Activated T-cell treated with anti-CD3 and anti-CD28 coated beads for 1 hour (primary cell): ENCODE measurements at regions not wholly inside any gene's neighbourhood (a gene's known extent, or its start where the extent isn't known, plus 50 kb on each side); places are given as distances from the start of the nearest gene placed in this dataset.
"Not testable (repeated sequence)": the region's sequence is repeated elsewhere in the genome, so short reads cannot be mapped to it uniquely, and the experiment has no call there.

ENCODE experiments used
- DNase-seq: peaks from one replicate; pipeline ENCODE4 v3.0.0-alpha.2; 2020; ENCODE audit warnings: low read depth

DNA sequence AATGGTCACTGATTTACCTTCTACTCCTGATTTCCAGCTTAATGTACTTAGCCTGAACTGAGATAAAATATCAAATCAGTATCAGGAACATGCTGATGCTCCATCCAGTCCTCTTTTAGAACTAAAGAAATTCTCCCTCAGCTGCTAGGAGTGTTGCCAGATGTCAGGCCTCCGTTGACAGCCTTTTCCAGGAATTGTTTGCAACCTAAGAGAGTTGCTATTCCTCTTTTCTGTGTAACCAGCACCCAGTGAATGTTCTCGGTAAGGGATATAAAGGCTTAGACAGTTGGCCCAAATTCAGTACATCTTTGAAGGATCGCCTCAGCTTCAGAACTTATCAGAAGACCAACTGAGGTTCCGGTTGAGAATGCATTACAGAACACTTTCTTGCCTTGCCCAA is 559.0 kb downstream of the PCDH17 start:
- no peak for DNase-seq

DNA sequence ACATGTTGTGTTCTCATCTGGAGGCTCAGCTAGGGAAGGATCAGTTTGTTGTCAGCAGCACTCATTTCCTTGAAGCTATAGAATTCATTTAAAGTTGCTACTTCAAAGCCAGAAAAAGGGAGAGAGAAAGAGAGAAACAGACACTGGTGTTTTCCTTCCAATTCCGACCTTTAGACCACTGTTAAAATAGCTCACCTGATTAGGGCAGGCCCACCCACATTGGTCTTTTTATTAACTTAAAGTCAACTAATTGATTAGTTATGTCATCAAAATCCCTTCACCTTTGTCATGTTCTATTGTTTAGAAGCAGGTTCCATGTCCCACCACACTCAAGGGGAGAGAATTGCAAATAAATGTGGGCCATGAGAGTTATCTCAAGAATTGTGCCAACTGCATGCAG is 560.2 kb downstream of the PCDH17 start:
- no peak for DNase-seq

DNA sequence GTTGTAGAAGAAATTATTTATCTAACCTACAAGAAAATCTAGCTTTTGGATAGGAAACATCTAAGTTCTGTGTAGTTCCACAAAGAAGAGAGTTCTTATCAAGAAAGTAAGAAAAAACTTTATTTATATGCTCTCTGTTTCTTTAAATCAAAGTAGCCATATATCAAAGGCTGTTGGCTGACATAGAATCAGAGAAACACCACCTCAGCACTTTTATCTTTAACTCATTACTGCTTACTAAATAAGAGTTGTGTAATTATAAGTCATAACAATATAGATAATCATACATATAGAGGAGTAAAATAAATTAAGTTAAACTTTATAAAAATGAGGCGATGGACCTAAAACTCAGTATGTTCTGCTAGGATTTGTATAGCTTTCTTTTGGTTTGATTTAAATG is 570.6 kb downstream of the PCDH17 start:
- DNase-seq = no peak

DNA sequence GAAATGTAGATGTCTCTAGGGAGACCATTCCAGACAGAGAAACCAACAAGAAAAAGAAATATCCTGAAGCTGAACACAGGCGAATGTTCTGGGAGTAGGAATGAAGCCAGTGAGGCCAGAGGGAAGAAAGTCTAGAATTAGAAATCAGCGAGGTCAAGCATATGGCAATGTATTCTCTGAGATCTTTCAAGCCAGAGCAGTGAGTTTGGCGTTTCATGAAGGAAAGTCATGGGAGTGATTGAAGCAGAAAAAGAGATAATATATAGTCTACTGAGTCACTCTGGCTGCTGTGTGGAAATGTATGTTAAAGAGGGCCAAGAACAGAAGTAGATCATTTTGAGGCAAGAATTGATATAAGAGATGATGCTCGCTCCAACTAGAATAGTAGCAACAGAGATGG is 576.0 kb downstream of the PCDH17 start:
- no peak for DNase-seq

DNA sequence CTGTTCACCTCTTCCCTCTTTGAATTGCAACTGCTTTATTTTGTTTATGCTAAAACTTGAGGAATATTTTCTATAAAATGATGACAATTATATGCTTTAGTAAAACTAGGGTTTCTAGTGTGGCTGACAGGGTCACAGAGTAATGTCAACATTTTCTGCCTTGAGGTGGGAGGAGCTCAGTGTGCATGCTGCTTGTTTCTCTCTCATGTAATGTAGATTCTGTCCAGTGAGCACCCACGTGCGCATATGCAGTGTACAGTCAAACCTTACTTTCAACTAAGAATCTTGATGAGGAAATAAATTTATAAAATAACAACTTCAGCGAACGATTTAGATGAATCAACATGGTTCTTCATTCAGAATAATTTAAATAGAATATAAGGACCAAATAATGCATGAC is 603.9 kb downstream of the PCDH17 start:
- DNase-seq = no peak

DNA sequence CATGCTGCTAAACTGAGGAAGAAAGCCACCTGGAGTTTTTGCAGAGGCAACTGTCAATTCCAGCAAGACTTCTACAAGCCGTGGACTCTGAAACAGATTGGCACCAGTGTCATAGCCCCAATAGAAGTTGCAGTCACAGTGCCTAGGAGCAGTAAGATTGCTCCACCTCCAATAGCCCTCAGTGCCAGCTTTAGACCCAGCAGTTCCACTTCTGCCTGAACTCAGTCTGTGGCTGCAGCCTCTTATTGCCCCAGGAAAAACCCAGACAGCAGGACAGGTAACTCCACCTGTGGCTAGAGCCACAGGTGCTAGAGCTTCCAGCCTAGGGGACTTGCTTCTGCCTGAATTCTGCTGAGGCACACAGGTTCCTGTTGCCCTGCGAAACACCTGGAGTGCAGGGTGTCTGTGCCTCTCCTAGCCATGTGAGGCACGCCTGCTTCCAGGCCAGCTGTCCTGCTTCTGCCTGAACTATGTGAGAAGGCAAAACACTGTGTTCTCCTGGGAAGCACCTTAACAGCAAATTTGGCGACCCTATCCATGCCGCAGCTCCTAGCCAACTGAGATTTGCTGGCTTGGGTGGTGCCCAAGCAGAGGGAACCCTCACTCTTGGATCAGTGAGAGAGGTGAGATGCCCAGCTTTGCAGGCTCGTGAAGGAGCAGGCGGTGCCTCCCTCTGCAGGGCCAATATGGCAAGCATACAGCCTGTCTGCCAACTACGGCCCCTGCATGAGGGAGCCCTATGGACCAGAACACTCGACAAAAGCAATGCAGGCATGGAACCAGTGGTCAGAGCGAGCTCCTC is 607.6 kb downstream of the PCDH17 start:
- DNase-seq = no peak

DNA sequence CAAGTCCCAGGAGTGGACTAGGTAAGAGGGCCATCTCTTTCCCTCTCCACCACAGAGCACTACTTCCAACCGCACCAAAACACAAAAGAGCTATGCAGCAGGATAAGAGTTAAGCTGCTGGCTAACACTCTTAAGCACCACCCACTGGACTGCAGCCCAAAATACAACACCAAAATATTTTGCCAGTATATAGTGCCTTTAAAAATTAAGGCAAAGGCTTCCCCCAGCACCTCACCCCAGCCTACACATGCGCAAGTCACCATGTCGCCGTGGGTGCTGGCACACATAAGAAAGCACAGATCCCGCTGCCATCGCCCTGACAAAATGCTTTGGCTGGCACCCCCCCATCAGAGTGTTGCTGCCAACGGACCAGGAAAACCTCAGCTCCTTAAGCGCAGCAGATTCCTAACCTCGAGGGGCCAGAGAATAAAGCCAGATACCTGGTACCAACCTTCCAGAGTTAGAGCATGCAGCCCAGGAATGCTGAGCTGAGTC is 608.3 kb downstream of the PCDH17 start:
- no peak for DNase-seq

DNA sequence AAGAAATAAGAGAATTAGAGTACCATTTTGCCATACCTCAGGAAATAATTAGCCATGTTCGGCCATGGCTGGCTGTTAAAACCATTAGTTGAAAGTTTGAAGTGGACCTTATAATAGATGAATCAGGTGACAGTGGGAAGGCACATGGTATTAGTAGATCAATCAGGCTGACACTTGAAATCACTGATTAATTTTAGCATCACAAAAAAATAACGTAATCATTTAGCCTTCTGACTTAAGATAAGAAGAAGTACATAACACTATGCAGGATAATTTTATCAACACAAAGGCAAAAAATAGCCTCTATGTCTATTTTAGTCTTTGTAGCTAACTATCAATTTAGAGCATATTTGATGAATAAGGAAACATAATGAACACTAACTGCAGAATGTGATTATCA is 615.5 kb downstream of the PCDH17 start:
- DNase-seq = no peak

DNA sequence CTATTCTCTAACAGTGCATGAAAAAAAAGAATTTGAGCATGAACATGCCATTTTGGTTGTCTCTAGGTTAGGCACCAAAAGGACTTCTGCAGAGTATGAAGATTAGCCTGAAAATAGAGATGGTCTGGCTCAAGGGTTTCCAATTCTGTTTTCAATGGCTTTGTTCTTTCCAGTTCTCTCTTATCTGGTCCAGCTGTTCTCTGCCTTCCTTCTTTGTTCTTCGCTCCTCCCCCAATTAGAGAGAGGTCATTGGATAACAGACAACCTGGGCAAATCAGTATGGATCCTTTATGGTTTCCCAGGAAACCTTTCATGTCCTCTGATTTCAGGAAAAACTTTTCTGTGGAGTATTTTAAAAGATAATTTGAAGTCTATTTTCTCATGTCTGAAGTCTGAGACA is 623.4 kb downstream of the PCDH17 start:
- no peak for DNase-seq

DNA sequence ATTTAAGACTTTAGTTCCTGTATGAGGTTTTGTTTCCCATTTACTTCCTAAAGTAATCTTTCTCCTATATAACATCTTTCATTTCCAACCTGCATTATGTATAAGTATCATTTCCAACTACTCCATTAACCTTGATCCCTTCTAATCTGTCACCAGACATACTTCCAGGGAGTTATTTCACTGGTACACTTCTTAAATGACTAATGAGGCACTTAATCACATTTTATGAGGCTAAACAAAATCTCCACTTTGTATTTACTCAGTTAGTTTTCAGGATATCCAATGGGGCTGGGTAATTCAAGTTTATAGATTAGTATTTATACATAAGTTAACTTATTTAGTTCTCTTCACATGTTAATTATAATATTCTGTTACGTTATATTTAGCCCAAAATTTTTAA is 634.7 kb downstream of the PCDH17 start:
- DNase-seq = no peak

DNA sequence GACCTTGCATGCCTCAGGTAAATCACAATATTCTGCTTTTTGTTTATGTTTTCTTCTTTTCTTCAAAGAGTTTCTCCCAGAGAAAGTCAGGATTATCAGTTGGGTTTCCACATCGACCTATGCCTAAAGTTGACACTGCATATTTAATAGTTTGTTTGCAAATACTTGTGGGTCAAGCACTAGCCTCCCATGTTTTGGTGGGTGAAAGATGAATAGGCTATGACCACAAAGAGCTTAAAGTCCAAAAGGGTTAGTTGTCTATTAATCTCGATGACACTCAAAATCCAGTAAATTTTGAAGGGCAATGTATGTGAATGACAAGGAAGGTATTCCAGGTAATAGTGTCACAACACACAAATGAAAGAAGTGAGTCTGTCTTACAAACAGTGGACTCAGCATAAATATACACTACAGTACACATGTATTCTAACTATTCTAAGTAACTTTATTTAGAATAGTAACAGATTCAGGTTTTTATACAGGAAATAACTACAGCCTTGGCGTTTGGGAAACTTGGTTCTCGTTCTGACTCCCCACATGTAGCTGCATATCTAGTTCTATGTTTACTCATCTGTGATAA is 667.1 kb downstream of the PCDH17 start:
- DNase-seq = no peak

DNA sequence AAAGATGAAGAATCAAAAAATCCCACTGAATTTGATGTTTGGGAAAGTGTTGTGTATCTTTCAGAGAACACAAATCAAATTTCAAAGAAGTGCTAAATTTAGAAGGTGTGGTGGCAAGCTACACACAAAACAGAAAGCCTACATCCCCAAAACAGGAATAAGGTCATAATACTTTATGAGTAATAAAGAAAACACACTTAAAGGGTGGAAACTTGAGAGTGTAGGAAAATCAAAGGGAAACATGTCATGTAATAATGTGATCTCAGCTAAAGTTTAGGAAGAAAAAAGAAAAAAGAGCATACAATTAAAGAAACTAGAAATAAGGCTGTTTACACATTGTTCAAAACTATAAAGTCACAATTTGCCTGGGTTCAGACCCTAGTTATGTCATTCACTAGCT is 668.7 kb downstream of the PCDH17 start:
- DNase-seq = no peak

DNA sequence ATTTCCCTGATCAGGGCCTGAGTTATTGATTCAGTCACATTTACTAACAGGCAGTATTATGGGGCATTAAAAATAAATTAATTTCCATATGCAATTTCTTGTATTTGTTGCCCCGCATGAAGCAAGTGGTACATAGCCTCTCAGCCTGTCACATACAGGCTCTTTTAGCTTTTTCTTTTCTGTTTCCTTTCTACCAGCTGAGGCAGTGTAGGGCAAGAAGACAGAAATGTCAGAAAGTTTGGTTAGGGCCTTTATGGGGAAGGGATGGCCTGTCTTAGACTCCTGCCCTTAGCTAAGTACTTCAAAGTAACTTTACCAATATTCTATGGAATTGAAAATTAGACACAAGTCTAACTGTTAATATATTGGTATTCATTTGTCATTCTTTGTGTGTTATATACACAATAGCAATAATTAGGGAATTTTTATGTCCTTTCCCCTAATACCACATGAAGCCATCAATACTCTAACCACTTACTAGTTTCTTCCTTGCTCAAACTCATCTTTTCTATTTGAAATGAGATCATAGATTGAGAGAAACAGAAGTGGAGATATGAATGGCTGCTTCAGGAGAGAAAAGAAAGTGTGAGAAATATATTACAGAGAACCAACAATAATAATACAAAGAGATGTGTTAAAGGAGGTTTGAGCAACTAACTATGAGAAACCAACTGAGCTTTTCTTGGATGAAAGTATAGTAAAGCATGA is 669.6 kb downstream of the PCDH17 start:
- no peak for DNase-seq

DNA sequence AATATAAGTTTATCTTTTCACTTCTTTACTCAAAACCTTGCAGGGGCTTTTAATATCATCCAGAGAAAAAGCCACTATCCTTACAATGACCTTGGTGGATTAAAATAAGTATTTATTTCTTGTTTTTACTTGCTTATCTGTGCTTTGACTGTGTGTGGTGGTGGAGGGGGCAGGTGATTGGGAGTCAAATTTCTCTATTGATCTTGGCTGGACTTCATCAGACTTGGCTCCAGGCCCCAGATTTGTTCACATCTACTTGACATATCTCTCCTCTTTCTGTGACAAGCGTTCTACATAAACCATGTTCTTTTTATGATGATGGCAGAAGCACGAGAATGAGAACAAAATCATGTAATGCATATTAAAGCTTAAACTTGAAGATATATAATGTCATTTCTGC is 670.8 kb downstream of the PCDH17 start:
- no peak for DNase-seq

DNA sequence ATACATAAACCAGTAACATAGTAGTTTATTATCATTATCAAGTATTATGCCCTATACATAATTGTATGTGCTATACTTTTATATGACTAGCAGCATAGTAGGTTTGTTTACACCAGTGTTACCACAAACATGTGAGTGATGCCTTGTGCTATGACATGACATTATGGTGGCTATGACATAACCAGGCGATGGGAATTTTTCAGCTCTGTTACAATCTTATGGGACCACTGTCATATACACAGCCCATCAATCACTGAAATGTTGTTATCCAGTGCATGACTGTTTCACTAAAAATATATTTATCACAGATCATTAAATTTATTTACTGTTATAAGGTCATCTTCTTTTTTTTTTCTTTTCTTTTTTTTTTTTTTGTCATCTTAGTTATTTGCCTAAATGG is 674.5 kb downstream of the PCDH17 start:
- DNase-seq = no peak

DNA sequence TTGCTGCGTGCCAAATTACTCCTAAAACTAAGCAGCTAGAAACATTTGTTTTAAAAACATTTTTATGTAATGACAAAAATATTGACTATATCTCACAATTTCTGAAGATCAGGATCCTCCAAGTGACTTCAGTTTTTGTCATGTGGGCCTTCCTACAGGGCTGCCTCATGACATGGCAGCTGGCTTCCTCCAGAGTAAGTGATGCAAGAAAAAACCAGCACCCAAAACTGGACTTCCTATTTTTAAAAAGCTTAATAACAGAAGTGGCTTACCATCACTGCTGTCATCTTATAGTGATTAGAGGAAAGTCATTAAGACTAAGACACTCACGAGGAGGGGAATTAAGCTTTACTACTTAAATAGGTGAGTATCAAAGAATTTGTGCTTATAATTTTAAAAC is 681.7 kb downstream of the PCDH17 start:
- DNase-seq = no peak

DNA sequence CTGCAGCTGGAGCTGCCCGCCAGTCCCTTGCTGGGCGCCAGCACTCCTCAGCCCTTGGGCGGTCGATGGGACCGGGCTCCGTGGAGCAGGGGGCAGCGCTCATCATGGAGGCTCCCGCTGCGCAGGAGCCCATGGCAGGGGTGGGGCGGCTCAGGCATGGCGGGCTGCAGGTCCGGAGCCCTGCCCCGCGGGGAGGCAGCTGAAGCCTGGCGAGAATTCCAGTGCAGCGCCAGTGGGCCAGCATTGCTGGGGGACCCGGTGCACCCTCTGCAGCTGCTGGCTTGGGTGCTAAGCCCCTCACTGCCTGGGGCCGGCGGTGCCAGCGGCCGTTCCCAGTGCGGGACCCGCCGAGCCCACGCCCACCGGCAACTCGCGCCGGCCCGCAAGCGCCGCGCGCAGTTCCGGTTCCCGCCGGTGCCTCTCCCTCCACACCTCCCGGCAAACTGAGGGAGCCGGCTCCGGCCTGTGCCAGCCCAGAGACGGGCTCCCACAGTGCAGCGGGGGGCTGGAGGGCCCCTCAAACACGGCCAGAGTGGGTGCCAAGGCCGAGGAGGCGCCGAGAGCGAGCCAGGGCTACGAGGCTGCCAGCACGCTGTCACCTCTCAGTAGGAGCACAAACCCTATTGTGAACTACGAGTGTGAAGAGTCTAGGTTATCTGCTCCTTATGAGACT is 687.1 kb downstream of the PCDH17 start:
- DNase-seq = no peak

DNA sequence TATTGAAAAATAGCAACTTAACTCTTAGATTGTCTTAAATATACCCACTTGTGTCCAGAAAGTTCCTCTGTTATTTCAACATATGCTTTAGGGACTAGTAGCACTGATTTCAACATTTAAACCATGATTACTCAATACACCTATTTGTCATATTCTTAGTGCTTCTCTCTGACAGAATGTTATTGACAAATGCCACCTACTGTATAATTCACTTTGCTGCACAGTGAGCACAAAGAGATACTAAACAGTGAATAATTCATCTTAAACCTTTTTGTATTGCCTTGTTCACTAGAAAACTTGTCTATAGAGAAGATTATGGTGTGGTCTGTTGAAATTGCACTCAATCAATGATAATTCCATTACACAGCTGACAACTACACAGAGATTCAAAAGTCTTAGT is 692.6 kb downstream of the PCDH17 start:
- no peak for DNase-seq

DNA sequence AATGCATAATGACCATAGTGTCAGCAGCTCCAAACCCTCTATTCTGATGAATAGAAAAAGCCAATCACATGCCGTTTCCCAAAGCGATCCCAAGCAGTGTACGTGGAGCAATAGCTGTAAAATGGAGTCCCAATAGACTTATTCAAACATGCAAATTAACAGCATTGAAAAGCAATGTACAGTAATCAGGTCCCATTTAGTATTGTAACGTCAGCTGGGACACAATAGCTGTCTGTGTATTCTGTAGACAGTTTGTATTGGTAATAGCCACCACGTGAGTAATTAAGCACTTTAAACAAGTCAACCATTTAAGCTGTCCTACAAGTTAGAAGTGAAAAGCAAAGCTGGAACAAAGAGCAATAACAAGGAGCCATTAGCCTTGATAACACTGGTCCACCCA is 698.2 kb downstream of the PCDH17 start:
- DNase-seq = no peak

DNA sequence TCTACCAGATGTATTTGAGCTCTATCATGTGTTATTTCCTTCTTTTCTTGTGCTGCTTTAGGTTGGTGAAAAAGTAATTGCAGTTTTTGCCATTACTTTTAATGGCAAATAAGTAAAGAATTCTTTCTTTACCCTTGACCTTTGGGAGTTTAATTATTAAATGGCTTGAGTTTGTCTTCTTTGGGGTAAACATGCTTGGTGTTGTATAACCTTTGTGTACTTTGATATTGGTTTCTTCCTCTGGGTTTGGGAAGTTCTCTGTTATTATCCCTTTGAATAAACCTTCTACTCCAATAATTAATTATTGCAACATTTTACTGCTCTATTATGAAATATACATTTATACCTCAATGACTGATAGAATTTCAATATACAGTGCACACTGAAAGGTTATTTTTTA is 709.4 kb downstream of the PCDH17 start:
- no peak for DNase-seq

DNA sequence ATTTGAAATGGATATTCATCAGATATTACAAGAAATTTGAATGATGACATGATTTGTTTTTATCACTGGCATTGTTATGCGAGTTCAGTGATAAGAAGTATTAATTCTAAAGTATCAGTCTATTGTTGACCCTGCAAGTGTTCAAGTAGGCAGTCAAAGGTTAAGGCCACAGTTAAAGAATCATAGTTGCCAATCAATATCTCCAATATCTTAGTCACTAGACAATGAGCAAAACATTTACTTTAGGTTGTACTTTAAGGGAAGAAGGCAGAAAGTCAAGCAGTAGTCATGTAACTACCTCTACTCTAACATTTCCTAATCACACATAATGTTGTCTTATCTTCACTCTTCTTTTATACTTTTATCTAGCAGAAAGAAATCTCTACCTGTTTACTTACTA is 709.8 kb downstream of the PCDH17 start:
- DNase-seq = no peak

DNA sequence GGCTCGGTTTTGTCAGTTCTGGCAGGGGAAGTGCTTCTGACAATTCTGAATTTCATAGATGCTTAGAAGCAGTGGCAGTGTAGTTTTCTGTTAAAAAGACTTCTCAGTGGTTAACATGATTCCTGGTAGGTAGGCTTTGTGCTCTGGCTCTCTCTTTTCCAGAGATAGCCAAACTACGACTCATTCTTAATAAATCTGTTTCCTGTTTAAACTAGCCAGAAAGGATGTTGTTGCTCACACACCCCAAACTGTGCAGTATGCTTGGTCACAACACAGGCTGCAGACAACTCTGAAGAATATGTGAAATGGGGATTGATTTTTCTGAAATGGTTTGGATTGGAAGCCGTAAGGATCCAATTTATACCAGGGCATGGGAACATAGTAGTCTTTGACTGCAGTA is 711.5 kb downstream of the PCDH17 start:
- DNase-seq = no peak

DNA sequence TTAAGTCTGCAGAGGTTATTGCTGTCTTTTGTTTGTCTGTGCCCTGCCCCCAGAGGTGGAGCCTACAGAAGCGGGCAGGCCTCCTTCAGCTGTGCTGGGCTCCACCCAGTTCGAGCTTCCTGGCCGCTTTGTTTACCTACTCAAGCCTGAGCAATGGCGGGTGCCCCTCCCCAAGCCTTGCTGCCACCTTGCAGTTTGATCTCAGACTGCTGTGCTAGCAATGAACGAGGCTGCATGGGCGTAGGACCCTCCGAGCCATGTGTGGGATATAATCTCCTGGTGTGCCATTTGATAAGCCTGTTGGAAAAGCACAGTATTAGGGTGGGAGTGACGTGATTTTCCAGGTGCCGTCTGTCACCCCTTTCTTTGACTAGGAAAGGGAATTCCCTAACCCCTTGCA is 720.6 kb downstream of the PCDH17 start:
- not testable (repeated sequence) for DNase-seq
